ENCODE measurements at regions not wholly inside any gene's neighbourhood (a gene's known extent, or its start where the extent isn't known, plus 50 kb on each side); places are given as distances from the start of the nearest gene placed in this dataset.
A peak's percentile ranks its signal among the peaks of the same experiment; 100 is the strongest.

DNA sequence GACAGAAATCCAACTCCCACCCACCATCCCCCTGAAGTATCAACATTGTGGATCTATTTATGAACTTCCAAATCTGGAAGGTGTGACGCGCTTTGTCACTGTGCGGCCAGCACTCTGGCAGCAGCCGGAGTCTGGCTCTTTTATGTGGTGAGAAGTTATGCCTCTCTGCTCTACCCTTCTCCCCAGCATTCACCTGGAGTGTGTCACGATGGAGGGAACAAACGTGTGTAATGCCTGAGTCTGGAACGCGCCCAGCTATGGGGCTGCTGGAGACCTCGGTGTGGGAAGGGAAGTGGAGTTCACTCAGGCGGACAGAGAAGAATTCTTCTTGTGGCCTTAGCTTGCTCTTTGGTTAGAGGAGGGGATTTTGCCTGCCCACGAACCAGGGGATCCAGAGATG, 222.1 kb upstream of the RPL34 start:
- peak; percentile 28 for DNase-seq

DNA sequence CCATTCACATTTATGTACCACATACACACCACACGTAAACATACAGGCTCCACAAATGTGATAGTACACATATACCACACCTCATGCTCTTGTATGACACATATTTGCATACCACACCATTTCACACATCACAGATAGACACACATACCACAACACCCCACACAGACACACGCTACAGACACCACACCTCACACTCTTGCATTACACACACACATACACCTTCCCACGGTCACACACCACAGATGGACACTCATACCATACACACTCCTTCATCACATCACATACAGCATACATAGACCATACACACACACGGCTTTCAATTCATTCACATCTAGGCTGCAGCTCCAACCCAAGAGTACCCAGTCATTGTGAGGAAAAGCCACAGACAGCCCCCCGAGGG, 222.5 kb upstream of the RPL34 start:
- no peak for DNase-seq

DNA sequence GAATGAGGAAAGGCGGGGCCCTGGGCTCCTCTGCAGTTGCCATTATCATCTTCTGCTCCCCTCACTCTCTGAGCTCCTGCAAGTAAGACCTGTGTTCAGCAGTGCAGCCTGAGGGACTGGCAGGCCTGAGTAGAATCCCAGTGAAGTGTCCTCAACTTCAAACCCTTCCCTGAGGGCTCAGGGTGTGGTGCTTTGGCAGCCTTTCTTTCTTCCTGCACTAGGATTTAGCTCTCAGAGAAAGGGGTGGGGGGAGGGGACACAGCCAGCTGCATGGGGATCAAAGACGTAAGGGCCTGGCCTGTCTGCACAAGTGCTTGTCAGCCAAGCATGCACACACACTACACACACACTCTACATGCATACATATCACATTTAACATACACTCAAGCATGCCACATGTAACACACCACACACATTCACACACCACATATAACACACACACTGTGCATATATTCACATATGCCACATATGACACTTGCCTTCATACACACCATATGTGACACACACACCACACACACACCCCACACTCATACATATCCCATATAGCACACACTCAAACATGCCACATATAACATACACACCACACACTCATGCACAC, 223.4 kb upstream of the RPL34 start:
- DNase-seq: no peak

DNA sequence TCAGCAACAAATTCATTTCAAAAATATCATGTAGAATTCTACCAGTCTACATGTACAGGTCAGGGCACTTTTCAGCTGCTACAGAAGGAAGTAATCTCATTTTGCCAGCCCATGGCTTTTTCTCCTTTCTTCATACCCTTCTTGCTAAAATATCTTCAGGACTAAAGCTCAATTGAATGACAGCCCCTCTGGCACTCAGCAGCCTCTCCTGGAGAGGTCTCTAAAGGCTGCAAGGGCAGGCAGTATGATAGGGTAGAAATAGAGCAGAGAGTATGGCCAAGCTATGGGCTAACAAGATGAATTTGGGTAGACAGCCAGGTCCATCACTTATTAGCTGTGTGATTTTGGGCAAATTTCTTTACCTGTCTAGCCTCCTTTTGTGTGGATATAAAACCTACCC, 224.6 kb upstream of the RPL34 start:
- DNase-seq: no peak

DNA sequence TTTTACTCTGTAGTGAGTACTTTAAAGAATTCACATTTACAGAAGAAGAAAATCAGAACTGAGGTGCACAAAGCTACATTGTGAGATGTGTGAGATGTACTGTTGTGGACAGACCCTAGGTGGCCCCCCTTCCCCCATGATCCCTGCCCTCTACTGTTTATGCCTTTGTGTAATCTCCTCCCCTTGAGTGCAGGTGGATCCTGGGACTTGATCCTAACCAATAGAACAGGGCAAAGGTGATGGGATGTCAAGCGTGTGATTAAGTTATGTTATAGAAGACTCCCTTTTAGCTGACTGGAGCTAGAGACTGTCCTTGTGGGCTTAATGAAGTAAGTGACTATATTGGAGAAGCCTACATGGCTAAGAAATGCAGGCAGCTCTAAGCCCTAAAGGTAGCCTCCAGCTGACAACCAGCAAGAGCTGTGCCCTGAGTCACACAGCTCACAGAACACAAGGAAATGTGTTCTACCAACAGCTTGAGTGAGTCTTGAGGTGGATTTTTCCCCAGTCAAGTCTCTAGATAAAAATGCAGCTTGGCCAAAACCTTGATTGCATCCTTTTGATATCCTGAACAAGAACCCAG, 225.2 kb upstream of the LEF1 start:
- peak; percentile 18 for DNase-seq

DNA sequence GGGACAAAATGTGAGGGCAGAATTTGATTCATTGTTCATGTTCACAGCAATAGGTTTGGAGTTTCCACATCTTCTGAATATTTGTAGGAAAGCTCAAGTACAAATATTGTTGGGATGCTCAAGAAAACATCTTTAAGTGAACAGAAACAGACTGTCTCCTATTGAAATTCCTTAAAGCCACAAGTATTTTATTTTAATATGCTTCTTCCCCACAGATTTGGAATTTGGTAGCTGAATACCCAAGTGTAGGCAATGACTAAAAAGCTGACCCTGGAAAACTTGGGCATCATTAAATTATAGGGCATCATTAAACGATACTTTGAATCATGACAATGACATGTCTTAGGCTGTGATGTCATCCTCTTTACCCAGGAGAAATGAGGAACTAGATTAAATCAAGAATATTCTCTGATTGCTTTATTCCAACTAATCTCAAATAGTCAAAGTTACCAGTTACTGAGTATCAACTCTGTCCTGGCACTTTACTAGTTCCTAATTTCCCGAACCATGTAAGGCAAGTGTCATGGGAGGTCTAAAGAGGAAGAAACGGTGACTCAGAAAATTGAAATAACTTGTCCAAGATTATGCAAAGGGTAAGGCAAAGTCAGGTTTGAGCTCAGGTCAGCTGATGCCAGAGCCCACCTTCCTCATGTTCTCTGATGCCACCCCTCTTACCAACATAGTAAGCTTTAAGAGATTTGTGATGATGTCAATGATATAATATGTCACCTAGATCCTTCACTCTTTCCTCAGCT, 223.1 kb upstream of the LEF1 start:
- DNase-seq: no peak

DNA sequence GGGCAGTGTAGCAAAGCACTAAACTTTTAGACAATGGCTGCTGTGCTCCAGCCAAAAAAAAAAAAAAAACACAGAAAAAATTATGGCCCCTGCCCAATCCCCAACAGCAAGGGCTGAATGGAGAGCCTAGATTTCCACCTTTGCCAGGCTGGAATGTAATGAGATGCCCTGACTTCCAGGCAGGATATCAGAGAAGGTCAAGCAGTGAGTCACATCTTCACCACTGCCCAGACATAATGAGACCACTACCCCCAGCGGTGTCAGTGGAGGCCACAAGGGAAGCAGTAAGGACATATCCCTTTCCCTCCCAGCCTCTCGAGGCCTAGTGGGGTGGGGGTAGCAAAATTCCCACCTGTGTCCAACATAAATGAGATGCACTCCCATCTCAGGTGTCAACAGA, 216.3 kb upstream of the LEF1 start:
- no peak for DNase-seq

DNA sequence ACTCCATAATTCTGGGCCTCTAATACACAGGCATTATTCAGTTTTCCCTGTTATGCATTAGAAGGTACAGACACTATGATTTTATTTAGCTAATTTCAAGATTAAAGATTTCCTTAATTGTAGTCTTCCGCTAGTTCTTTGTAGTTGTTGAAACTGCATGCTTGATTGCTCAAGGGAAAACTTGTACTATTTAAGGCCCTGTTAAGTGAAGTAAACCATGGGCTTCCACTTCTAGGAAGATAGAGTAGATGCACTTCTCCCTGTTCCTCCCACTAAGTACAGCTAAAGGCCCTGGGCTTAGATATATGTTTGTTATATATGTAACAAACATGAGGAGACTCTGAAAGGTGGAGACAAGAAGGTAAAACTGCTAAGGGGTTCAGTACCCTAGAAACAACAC, 215.8 kb upstream of the LEF1 start:
- no peak for DNase-seq

DNA sequence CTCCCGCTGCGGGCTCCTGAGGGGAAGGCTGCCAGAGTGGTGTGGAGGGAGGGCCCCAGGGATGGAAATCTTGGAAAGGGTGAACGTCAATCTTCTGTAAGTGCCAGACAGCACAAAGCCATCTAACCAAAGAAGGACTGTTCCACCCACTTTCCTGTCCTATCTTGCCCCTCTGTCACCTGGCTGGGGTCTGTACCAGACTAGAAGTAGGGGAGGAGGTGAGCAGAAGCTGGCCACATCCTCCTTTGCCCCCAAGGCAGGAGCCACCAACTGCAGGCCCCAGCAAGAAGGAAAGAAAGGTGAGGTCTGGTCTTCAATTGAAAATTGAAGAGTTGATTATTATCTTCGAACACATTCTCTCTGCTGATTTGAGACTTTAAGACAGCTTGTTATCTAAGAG, 214.4 kb upstream of the LEF1 start:
- no peak for DNase-seq

DNA sequence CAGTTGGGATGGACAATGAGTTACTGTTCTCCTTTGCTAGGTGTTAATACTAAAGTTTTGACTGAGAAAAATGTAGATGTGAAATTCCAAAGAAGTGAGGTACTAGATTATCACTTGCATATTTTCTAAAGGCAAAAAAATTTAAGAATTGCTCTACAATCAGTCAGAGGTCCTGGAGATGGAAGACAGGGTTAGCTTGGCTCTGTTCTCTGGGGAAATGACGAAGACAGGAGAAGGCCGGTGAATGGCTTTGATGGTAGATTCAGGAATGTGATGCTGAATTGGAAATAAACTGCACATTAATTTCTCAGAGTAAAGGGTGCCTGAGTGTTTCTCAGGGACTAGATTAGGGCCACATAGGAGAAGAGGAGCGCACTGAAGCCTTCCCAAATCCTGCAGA, 214.0 kb upstream of the LEF1 start:
- no peak for DNase-seq

DNA sequence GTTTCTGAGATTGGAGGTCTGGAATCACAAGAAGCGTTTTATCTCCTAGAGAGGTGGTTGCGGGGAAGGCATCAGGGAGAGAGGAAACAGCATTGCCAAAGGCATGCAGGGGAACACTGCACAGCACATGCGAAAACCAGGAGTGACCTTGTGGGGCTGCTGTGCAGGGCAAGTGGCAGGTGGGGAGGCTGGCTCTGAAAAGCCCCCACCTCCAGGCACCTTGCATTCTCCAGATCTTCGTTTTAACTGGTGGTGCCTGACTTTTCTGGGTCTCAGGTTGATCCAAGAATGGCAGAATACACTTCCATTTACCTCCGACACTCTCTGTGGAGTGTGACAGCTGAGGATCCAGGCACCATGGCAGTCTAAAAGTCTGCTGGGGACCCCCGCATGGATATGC, 209.4 kb upstream of the LEF1 start:
- DNase-seq: no peak

DNA sequence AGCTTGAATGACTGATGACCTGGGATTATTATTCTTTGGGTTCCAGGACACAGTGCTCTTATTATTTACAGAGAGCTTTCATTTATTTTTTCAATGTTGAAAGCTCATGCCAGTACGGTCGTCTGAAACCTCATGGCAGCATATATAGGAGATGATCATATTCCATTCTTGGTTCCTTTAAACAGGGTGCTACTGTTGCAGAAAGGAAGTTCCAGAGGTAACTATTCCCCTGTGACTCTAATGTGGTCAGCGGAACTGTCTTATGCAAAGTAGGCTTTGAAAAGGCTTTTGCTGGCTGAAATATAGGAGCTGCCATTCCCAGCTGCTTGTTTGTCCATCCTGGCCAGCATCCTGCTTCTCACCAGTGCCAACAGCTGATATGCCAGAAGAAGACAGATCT, 208.3 kb upstream of the LEF1 start:
- no peak for DNase-seq

DNA sequence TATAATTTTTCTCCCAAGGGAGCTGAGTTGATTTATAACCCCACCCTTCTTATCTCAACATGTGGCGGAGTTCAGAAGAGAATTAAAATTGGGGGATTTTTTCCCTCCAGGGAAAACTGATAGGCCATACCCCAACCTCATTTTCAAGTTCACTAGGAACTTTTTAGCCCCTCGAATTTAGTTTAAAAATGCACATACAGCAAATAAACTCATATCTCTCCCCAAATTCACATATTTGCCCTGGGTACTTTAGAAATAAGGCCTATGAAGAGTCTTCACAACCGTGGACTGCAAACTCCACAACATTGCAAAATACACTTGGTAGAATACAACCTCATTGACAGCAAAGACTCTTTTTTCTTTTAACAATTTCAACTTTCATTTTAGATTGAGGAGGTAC, 206.7 kb upstream of the LEF1 start:
- no peak for DNase-seq

DNA sequence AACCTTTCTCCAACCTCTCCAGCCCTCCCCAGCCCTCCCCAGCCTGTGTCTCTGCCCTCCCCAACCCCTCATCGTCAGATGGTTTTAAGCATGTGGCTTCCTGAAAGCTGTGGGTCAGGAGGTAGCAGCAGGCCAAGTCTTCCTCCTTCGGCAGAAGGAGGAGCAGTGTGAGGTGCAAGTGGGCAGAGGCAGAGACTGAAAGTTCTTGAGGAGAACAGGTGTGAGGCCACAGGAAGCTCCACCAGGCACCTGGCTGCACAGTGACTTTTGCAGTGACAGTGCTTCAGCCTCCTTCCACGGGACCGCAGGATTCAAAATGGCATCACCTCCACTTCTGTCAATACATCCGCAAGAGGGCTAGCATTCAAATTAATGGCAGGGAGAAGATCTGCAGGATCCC, 203.9 kb upstream of the LEF1 start:
- DNase-seq: no peak

DNA sequence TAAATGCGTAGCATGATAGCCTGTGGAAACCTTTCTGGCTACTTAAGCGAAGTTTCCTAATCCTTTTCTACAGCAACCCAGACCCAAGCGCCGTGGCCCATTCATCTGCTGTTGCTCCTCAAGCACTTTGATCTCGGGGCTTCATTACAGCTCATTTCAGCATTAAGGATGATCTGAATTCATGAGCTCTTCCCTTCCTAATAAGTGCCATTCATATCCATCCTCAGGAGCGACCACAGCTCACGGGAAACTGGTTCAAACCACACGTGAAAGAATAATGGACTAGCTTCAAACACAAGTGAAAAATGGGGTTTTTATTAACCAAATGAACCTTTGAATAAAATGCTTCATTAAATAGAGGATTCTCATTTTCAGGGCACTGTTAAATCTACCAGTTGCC, 202.6 kb upstream of the LEF1 start:
- DNase-seq: peak; percentile 55

DNA sequence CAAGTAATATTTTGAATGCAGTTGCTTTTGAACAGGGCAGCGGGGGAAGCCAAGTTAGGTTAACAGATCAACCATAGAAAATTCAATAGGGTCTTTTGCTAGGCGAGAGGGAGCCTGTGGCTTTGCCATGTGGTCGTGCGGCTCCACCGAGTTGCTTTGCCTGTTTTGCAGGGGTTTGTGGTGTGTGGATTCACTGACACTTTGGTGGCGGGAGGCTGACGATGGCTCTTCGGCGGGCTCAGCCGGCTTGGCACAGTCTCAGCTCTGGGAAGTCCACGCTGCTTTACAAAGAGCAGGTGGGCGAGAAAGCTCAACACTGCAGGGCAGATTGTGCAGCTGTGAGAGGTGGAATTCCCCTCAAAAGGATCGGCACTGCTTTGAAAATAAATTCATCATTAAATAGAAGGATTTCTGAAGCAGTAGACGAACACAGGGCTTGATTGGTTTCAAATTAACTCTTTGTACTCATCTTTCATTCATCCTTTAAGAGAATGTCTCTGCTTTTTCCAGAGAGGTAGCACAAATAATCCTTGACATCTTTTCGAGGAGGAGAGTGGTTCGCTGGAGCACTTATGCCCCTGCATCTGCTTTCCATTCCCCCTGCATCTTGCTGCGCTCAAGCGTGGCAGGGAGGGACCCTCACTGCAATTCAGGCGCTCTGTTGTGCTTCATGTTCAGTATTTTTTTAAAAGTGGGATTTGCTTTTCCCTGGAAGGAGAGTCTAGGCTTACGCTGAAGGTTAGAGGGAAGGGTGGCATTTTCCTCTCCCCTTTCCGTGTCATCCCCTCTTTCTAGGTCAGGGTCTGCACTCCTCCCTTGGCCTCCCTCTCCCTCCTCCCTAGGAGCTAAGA, 201.8 kb upstream of the LEF1 start:
- DNase-seq: peak; percentile 68

DNA sequence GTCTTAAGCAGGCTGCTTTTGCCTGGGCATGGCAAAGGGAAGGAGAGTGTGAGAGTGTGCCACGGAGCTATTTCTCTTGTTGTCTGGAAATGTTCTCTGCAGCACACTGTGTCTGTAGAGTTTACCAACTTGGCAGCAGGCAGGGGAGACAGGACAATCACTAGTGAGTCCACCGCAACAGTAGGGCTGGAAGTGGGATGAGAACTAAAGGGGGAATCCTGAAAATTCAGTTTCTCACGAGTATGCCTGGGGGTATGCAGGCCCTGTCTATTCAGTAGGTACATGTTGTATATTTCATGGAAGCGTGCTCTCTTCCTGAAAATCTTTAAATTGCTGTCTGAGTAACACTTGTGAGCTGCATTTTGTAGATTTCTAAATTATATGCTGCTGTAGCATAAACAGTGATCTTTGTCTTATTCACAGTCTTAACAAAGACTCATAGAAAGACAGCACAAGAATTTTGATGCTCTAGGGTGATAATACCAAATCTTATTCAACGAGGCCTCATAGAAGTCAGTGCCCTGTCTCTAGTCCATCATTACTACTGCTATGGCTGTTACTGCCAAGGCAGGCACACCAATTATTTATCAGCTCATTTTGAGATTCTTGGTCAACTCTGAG, 200.4 kb upstream of the LEF1 start:
- DNase-seq: no peak

DNA sequence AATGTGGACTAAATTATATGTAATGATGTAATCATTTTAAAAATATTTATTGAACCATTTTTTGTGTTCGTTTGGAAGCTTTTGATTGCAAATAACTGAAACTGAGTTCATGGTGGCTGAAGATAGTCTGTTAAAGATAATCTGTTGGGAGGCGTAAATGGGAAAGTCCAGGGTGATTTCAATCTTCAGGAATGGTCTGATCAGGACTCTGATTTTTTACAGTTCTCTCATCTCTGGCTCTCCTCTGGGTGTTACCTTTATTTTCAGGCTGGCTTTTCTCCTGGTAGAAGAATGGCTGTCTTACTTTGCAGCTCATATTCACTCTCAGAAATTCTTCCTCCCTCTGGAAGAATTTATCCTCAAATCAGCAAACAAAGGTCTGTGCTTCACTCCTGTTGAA, 199.0 kb upstream of the LEF1 start:
- no peak for DNase-seq

DNA sequence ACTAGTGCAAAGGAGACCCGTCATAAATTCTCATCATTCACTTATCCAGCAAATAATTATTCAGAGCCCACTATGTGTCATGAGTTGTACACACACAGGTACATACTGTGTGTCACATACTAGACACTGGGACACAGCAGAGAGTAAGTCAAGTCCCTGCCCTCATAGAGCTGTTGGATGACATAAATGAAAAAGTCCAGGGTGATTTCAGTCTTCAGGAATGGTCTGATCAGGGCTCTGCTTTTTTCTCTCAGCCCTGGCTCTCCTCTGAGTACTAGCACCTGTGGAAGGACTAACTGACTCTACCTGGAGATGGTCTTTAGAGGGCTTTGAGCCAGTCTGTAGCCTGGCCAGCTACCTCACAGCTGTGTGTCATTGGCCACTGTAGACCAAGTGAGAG, 198.0 kb upstream of the LEF1 start:
- no peak for DNase-seq

DNA sequence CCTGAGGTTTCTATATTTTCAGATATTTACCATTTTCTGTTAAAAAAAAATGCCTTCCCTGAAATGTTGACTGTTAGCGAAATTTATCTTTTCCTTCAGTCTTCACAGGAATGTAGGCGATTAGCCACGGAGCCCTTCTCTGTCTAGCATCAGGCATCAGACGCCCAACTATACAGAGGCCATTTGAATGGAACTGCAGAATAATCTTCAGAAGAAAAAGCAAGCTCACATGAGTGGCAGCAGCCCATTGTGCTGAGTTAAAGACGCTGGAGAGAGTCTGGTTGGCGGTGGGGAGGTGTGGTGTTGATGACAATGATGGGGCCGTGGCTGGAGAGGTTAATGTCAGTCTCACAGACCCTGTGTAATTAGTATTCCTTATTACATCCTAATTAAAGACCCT, 196.8 kb upstream of the LEF1 start:
- no peak for DNase-seq

DNA sequence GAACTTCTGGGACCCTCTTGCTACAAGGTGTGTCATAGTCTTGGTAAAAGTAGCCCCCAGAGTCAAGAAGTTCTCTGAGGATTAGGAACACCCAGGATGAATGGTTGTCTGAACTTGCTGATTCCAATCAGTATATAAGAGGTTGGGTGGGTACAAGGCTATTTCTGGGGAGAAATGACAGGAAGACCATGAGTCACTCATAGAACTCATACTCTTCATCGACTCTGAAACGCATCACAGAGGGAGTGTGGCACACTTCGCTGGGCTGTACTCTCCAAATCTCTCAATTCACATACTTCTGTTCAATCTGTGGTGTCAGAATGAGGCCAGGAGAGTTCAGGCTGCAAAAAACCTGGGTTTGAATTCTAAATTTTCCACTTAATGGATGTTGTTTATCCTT, 193.2 kb upstream of the LEF1 start:
- no peak for DNase-seq

DNA sequence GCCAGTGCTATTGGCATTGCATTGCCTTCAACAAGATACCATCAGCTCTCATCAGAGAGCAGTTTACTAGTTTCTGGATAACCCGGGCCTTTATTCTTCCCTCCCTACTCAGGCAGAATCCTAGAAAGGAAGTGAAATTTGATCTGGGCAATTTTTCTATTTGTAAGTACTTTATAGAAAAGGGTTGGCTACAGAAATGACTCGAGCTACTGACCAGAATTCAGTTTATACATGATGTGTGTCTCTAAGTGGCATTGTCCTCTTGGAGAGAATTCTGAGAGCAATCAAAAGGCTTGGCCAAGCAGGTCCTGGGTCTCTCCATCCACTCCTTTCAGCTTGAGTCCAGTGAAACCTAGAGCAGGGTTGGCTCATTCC, 192.7 kb upstream of the LEF1 start:
- DNase-seq: no peak

DNA sequence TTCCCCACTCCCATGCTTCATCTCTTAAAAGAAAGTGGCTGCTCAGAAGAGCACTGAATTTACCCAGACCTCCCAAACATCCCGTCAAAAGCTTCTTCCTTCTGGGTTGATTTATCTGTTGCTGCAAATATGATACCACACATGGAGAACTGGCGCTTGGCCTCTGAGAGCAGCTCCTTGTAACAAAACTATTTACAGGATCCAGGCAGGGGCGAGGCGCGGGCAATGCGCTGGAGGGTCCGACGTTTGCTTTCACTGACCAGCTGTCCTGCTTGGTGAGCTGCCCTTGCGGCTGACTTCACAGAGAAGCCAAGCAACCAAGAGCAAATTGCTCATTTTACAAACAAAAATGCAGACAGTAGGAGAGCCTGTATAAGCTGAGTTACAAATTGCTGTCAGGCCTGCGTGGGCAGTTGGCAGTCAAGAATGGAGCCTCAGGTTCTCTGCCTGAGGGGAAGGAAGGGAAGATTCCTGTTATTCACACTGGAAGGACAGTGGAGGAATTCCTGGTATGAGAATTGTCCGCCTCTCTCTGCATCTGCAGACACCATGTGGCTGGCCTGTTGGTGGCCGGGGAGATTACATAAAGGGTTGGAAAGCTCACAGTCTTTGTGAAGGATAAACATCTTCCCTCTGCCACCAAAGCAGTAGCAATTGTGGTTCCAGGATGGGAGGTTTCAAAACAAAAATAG, 192.2 kb upstream of the LEF1 start:
- peak; percentile 60 for DNase-seq

Measured in retina (tissue), 1 donor.